ENCODE measurements at regions not wholly inside any gene's neighbourhood (a gene's known extent, or its start where the extent isn't known, plus 50 kb on each side); places are given as distances from the start of the nearest gene placed in this dataset.
"Not testable (repeated sequence)": the region's sequence is repeated elsewhere in the genome, so short reads cannot be mapped to it uniquely, and the experiment has no call there.

DNA sequence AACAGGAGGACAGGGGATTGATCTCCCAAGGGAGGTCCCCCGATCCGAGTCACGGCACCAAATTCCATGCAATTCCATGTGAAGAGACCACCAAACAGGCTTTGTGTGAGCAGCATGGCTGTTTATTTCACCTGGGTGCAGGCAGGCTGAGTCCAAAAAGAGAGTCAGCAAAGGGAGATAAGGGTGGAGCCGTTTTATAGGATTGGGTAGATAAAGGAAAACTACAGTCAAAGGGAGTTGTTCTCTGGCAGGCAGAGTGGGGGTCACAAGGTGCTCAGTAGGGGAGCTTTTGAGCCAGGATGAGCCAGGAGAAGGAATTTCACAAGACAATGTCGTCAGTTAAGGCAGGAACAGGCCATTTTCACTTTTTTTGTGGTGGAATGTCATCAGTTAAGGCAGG lies 752.7 kb downstream of the GALC start:
- DNase-seq (ENCODE audit: low spot score), result not testable (repeated sequence)

DNA sequence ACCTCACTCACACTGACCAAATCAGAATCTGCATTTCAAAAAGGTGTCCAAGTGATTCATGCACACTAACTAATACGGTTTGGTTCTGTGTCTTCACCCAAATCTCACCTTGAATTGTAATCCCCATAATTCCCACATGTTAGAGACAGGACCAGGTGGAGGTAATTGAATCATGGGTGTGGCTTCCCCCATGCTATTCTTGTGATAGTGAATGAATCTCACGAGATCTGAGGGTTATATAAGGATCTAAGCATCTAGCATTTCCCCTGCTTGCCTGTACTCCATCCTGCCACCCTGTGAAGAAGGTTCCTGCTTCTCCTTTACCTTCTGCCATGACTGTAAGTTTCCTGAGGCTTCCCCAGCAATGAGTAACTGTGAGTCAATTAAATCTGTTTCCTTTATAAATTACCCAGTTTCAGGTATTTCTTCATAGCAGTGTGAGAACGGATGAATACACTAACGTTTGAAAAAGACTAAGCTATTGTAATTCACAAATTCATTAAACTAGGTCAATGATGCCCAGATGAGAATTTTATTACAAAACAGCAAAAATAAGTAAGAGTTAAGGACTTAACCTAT lies 759.1 kb downstream of the GALC start:
- no peak for DNase-seq (ENCODE audit: low spot score)

DNA sequence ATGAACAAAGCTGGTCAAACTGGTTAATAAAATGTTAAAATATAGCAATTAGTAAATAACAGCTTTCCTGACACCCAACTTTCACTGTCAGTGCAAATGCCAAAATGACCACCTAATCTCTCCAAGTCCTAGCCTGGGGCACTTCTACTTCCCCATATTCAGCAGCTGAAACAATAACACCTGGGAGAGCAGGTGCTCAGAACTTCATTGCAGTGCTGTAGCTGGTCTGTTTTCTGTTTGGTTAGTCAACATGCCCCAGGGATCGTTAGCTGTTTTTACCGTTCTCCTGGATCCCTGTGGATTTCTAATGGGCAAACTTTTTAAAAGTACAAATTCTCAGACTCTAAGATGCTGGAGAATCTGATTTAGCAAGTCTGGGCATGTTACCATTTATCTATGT lies 759.7 kb downstream of the GALC start:
- no peak for DNase-seq (ENCODE audit: low spot score)

DNA sequence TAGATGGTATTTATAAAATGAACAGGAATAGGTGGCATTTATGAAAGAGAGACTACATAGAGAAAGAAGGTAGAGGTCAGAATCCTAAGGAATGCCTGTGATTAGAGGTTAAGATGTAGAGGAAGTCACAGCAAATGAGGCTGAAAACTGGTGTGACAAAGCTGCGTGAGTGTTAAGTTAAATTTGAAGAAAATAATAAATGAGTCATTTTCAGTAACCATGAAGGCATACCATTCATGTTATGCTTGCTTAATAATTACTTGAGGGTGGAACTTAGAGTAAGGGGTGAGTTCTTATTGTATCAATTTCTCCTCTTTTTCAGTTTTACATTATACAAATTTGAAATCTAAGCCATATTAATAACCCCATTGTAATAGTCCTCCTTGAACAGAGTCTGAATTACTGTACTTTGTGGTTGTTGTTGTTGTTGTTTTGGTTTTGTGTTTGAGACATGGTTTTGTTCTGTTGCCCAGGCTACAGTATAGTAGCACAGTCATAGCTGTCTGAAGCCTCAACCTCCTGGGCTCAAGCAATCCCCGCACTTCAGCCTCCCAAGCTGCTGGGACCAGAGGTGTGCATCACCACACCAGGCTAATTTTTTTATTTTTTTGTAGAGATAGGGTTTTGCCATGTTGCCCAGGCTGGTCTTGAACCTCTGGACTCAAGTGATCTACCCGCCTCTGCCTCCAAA lies 761.5 kb downstream of the GALC start:
- DNase-seq (ENCODE audit: low spot score), result no peak

DNA sequence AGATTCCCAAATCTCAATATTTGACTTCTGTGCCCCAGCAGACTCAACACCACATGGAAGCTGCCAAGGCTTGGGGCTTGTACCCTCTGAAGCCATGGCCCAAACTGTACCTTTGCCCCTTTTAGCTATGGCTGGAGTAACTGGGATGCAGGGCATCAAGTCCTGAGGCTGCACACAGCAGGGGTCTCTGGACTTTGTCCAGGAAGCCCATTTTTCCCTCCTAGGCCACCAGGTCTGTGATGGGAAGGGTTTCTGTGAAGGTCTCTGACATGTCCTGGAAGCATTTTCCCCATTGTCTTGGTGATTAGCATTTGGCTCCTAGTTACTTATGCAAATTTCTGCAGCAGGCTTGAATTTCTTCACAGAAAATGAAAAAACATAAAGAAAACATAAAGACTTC lies 762.3 kb downstream of the GALC start:
- no peak for DNase-seq (ENCODE audit: low spot score)

DNA sequence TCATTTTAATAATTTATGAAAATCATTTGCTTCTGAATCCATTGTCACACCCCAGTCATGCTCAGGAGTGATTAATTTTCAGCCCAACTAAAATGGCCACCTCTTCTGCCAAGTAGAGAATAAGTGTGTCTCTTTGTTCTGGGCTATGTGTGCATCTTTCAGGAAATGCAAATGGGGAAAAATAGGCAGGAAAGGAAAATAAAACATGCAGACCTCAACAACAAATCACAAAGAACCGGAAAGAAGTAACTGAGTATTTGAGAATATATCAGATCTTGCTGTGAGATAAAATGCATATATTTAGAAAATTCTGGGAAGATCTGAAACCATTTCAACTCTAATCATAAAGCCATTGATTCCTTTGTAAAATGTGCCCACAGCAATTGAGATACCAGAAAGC lies 763.9 kb downstream of the GALC start:
- DNase-seq (ENCODE audit: low spot score), result no peak

DNA sequence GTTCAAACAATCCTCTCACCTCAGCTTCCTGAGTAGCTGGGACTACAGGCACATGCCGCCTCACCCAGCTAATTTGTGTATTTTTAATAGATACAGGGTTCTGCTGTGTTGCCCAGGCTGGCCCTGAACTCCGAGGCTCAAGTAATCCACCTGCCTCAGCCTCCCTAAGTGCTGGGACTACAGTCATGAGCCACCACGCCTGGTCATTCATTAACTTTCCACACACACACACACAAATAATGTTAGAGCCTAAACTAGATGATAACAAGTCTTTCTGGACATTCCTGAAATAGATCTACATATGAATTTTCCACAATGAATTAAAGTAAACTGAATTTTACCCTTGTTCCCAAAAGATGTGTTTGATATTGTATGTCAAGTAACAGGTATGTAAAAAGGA lies 776.0 kb downstream of the GALC start:
- DNase-seq (ENCODE audit: low spot score), result no peak

DNA sequence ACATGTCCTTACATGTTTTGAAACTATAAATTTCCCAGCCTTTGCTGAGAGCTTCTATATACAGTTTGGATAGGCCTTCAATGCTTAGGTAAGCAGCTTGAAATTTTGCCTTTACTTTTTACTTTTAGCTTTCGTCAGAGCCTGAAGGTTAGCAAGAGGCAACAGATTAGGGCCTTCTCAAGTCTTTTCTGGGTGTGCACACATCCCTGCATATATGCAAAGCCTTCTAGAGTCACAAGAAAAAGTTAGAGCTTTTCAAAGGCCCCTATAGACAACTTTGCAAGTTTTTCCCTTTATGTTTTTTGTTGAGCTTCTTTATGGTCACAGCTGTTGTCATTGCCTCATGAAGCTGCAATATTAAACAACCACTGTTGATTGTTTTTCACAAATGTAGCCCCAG lies 778.4 kb downstream of the GALC start:
- DNase-seq (ENCODE audit: low spot score), result no peak

DNA sequence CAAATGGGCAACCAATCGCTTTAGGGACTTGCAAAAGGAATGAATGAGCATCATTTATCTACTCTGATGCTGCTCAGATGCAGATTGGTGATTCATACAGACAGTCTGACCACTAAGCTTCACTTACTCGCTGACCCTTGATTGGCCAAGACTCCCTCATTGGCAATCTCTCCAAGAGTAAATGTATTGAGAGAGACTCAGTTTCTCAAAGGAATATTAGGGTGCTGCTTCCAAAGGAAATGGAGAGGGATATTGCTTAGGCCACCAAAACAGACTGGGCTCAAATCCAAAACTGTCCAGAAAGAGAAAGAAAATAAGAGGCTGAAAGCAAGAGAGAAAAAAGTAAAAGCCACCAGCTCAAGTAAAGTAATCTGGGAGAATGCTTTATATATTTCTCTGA lies 785.2 kb downstream of the GALC start:
- DNase-seq (ENCODE audit: low spot score), result no peak

DNA sequence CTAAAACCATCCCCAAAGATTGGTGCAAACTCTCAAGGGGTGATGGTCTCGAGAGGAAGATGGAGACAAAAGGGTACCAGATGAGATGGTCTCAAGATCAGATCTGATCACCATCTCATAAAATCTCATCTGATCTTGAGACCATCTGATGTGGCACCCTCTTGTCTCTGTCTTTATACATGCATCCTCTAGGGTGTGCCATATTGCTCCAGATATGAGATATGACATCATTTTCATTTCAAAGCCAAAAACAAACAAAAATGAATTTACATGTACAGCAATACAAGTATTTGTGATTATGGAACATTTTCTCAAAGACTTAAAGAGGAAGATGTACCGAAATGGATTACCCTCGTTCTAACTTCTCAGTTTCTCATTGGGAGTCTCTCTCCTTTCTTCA lies 787.2 kb downstream of the GALC start:
- no peak for DNase-seq (ENCODE audit: low spot score)

DNA sequence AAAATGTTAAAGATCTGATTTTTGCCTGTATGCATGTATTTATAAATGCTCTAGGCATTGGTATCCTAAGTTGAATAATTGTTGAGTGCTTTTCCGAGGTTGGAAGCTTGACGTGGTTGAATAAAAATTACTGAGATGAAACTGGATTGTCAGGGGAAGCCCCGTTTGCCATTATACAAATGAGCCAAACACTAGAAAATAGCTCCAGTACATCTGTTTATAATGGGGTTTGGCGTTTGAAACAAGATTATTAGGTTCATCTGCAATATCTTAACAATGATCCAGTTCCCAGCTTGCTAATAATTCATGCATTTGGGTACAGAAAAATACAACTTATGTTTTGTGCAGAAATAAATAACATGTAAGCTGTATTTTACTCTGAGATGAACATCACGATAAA lies 789.6 kb downstream of the GALC start:
- no peak for DNase-seq (ENCODE audit: low spot score)

DNA sequence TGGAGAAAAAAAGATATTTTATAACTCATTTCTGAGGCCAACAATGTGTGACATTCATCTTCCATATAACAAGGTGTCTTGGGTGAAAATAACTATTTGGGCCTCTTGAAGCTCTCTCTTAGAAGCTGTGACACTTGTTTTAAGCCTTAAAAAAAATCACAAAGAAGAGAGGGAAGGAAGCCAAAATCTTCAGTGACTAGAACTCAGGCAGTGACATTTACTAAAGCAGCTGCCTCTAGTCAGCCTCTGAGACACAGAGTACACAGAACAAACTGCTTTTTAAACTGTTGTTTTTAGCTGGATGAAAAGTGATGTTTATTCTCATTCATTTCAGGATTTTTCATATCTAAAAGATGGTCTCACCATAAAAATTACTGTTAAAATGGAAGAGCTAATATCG lies 793.6 kb downstream of the GALC start:
- DNase-seq (ENCODE audit: low spot score), result peak; percentile 29

DNA sequence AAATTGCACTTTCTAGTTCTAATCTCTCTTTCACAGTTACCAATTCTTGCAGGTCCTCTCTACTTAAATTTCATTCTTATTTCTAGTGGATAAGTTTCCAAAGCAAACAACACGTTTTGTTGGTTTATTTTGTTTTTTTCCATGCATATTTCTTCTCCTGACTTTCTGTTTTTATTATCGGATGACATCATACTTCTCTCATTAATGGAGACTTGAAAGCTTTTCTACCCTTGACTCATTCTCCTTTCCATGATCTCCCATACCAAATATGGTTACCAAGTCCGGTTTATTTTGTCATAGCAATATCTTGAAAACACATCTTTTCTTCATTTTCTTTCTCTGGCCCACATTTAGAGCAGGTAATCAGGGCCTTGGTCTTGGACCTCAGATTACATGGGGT lies 796.5 kb downstream of the GALC start:
- DNase-seq (ENCODE audit: low spot score), result no peak

DNA sequence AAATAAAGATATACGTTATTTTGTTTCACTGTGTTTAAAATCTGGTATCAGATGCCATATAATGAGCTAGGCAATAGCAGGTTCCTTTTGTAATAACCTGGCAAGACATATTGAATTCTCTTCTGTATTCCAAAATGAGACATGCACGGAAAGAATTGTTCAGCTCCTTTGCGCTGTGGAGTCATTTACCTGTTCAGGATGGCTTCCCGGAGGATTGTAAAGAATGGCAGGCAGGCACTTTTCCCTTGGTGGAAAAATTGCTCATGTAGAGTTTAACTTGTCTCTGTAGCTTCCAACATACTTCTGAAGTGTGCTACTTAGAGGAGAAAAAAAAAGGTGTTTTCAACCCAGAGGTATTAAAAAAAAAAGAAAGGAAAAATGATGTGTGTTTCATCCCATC lies 805.2 kb downstream of the GALC start:
- DNase-seq (ENCODE audit: low spot score), result no peak

DNA sequence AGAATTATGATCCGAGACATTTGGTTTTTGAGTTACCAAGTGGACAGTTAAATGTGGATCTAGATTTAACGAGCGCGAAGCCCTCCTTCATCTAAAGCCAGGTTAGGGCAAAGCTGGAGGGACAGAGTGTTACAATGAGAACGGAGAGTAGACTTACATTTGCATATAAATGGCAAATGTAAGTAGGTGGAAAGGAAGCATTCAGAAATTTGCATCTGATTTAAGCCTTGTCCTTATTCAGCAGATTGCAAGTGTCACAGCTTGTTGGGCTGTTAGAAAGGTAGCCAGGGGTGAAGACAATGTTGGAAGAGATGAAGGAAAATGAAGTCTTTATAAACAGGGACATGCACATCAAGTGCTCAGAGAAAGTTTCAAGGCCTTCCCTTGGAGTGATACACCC lies 806.2 kb downstream of the GALC start:
- DNase-seq (ENCODE audit: low spot score), result no peak

DNA sequence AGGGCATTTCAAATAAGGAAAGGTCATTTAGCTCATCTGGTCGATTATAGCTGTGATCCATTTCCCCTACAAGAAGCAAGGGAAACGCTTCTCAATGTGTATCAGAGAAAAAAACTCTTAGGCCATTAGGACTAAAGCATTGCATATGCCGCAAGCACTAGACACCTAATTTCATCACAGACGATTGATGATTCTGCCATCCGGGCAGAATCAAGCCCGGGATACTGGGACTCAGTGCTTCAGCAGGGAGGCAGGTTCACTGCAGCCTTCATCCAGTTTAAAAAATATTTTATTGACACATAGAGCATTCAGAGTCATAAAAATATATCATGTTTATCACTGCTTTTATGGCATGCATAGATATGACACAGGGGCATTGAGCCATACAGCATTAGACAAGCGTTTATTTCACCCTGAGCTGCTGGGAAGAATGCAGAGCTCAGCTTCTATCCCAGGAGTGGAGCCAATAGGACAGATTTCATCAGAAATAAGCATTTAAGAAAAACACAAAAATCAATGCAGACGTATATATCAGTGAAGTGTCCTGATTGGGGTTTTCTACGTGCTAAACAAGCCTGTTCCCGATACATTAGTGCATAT lies 806.9 kb downstream of the GALC start:
- DNase-seq (ENCODE audit: low spot score), result no peak

DNA sequence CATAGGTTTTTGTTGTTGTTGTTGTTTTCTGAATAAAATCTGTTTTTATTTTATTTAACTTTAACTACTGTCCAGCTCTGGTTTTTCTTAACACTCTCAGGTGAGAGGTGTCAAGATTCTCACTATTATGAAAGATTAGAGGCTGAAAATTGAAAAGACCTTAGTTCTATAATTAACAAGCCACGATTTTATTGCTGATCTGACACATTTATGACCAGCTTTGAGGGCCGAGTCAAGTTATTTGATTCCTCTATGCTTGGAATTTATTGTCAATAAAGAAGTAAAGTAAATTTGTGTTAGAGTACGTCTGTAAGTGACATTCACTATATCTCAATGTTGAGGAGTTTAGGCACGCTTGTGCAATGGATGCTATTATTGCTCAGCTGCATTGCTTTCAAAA lies 808.8 kb downstream of the GALC start:
- no peak for DNase-seq (ENCODE audit: low spot score)

DNA sequence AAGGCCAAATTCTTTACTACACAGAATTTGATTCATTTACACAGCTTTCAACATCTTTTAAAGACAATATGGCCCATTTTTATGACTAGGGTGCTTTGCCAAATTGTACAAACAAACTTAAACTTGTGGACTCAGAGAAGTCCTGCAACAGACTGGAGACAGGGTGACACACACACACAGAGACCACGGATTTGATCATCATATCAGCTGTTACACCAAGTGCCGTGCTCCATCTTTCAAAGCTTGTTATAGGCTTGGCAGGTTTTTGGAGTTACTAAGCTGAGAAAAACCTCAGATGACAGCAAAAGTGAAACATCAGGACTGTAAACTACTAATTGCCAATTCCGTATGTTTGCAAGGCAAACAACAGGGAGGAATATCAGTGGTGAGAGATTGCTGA lies 811.7 kb downstream of the GALC start:
- DNase-seq (ENCODE audit: low spot score), result no peak

DNA sequence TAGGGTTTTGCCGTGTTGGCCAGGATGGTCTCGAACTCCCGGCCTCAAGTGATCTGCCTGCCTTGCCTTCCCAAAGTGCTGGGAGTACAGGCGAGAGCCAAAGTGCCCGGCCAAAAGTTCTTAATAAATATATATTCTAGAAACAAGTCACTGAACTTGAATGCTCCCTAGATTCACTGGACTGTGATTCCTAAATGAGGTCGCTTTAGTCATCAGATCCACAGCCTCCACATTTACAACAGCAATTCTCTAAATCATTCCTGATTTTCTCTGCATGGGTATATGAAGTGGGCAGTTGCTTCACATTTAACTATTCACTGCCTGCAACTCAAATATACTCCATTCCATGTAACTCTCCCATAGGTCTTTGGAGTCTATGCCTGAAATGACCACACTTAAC lies 813.0 kb downstream of the GALC start:
- no peak for DNase-seq (ENCODE audit: low spot score)

DNA sequence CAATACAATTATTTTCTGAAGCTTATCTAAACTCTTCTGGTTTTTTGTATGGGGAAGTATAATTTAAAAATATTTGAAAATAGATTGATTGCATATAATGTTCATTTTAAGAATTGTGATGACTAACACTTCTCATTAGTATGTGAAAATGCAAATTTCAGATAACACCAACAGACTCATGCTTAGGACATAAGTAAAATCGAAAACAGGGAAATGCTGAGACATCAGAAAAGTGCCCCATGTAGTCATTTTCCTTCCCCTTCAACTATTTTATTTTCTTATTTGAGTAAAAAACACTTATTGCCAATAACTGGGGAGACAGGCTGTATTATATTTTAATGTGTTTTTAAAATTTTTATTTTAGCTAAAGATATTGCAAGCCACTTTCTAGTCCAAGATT lies 814.7 kb downstream of the GALC start:
- DNase-seq (ENCODE audit: low spot score), result no peak

DNA sequence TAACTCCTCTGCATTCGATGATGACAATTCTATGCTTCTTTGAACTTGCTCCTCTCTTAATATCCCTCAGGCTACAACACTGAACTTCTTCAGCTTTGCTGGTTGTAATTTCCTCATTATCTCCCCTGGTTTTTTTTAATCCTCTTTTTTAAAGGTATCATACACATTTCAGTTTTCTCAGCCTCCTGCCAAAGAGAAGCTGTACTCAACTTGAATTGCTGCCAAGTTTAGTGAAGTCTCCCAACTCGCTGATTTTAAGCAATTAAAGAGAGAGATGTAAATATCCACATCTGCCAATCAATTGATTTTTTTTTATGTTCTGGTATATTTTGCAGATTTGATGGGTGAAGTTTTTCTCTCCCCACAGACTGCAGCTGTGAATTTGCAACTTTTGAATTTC lies 817.8 kb downstream of the GALC start:
- no peak for DNase-seq (ENCODE audit: low spot score)

DNA sequence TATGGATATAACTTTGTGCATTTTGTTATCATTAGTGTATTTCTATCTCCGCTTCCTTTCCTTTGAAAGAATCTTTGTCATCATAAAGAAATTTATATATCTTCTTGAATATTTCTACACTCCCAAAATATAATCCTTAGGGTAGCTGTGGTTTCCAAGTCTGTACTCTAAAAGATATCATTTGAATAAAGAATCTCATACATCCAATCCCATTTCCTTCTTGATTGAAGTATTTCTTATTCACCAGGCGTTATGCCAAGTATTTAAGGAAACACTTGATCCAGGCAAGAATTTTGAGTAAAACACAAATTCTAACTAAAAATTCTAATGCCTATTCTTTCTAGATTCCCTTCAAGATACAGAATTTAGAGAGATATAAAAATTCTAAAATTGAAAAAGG lies 821.8 kb downstream of the GALC start:
- DNase-seq (ENCODE audit: low spot score), result no peak

DNA sequence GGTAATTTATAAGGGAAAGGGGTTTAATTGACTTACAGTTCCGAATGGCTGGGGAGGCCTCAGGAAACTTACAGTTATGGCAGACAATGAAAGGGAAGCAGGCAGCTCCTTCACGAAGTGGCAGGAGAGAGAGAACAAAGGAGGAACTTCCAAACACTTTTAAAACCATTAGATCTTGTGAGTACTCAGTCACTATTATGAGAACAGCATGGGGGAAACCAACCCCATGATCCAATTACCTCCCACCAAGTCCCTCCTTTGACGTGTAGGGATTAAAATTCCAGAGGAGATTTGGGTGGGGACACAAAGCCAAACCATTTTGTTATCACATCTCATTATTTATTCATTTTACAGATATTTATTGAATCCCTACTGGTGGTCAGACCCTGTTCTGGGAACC lies 822.8 kb downstream of the GALC start:
- no peak for DNase-seq (ENCODE audit: low spot score)

DNA sequence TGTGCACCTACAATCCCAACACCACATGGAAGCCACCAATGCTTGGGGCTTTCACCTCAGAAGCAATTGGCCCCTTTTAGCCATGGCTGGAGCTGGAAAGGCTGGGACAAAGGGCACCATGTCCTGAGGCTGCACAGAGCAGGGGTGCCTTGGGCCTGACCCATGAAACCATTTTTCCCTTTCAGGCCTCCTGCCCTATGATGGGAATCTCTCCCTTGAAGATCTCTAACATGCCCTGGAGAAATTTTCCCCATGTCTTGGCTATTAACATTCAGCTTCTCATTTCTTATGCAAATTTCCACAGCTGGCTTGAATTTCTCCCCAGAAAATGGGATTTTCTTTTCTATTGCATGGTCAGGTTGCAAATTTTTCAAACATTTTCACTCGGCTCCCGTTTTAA lies 823.6 kb downstream of the GALC start:
- no peak for DNase-seq (ENCODE audit: low spot score)

All from Ammon's horn (tissue), 1 donor.